ENCODE measurements at regions not wholly inside any gene's neighbourhood (a gene's known extent, or its start where the extent isn't known, plus 50 kb on each side); places are given as distances from the start of the nearest gene placed in this dataset.
"Not testable (repeated sequence)": the region's sequence is repeated elsewhere in the genome, so short reads cannot be mapped to it uniquely, and the experiment has no call there.

- Histone ChIP-seq H3K4me1 (no peaks in the 10 kb centered on the region), H3K27me3 (no peaks in the 10 kb centered on the region), H3K27ac (no peak overlapping the region), H3K4me3 (no peak overlapping the region), H3K36me3 (no peaks in the 10 kb centered on the region), H3K9me3 (replicated peaks) (no peaks in the 10 kb centered on the region)
- DNase-seq: no peak
These were observed 296.3 kb upstream of the IZUMO3 start for GRCh38 chr9:24841993-24842392.

GRCh38 chr9:24832307-24832706 is 286.6 kb upstream of the IZUMO3 start:
- H3K27me3 ChIP-seq: no peaks in the 10 kb centered on the region
- no peaks in the 10 kb centered on the region for H3K9me3 ChIP-seq (replicated peaks)
- no peak overlapping the region for H3K4me3 ChIP-seq
- H3K36me3 ChIP-seq: no peaks in the 10 kb centered on the region
- H3K4me1 ChIP-seq: no peaks in the 10 kb centered on the region
- peak; percentile 2 to 26 for DNase-seq
- H3K27ac ChIP-seq: no peak overlapping the region

- Histone ChIP-seq H3K4me1 (no peaks in the 10 kb centered on the region), H3K27me3 (no peaks in the 10 kb centered on the region), H3K27ac (no peak overlapping the region), H3K36me3 (no peaks in the 10 kb centered on the region), H3K4me3 (no peak overlapping the region), H3K9me3 (replicated peaks) (no peaks in the 10 kb centered on the region)
- no peak for DNase-seq
These were observed 283.0 kb upstream of the IZUMO3 start for GRCh38 chr9:24828687-24829086.

- Histone ChIP-seq H3K27me3 (no peaks in the 10 kb centered on the region), H3K4me3 (no peak overlapping the region), H3K4me1 (no peaks in the 10 kb centered on the region), H3K9me3 (replicated peaks) (no peaks in the 10 kb centered on the region), H3K27ac (no peak overlapping the region), H3K36me3 (no peaks in the 10 kb centered on the region)
- no peak for DNase-seq
These were observed 278.9 kb upstream of the IZUMO3 start for GRCh38 chr9:24824607-24825006.

GRCh38 chr9:24820196-24820595 is 274.5 kb upstream of the IZUMO3 start:
- Histone ChIP-seq H3K9me3 (replicated peaks) (no peaks in the 10 kb centered on the region), H3K27me3 (no peaks in the 10 kb centered on the region), H3K4me3 (no peak overlapping the region), H3K4me1 (no peaks in the 10 kb centered on the region), H3K36me3 (no peaks in the 10 kb centered on the region), H3K27ac (no peak overlapping the region)
- no peak for DNase-seq

- Histone ChIP-seq H3K27ac (no peak overlapping the region), H3K4me1 (no peaks in the 10 kb centered on the region), H3K27me3 (no peaks in the 10 kb centered on the region), H3K36me3 (no peaks in the 10 kb centered on the region), H3K4me3 (no peak overlapping the region), H3K9me3 (replicated peaks) (no peaks in the 10 kb centered on the region)
- DNase-seq: no peak
These were observed 272.1 kb upstream of the IZUMO3 start for GRCh38 chr9:24817756-24818155.

GRCh38 chr9:24816006-24816405 is 270.3 kb upstream of the IZUMO3 start:
- H3K9me3 ChIP-seq (replicated peaks): no peaks in the 10 kb centered on the region
- H3K27me3 ChIP-seq: no peaks in the 10 kb centered on the region
- no peaks in the 10 kb centered on the region for H3K4me1 ChIP-seq
- H3K36me3 ChIP-seq: no peaks in the 10 kb centered on the region
- H3K27ac ChIP-seq: no peak overlapping the region
- H3K4me3 ChIP-seq: no peak overlapping the region
- no peak for DNase-seq

GRCh38 chr9:24801344-24801743 is 255.6 kb upstream of the IZUMO3 start:
- Histone ChIP-seq H3K36me3 (no peaks in the 10 kb centered on the region), H3K4me3 (no peak overlapping the region), H3K27me3 (no peaks in the 10 kb centered on the region), H3K27ac (no peak overlapping the region), H3K9me3 (replicated peaks) (no peaks in the 10 kb centered on the region), H3K4me1 (no peaks in the 10 kb centered on the region)
- DNase-seq: no peak

- no peaks in the 10 kb centered on the region for H3K9me3 ChIP-seq (replicated peaks)
- H3K27ac ChIP-seq: no peak overlapping the region
- DNase-seq: no peak
These were observed 248.1 kb upstream of the IZUMO3 start for GRCh38 chr9:24793787-24794186.

GRCh38 chr9:24776226-24776625 is 230.5 kb upstream of the IZUMO3 start:
- H3K27me3 ChIP-seq: no peaks in the 10 kb centered on the region
- H3K4me3 ChIP-seq: no peak overlapping the region
- no peak for DNase-seq
- H3K27ac ChIP-seq: no peak overlapping the region
- H3K4me1 ChIP-seq: no peaks in the 10 kb centered on the region
- H3K36me3 ChIP-seq: no peaks in the 10 kb centered on the region
- no peaks in the 10 kb centered on the region for H3K9me3 ChIP-seq (replicated peaks)

More at GRCh38 chr9:24793787-24794186, 248.1 kb upstream of the IZUMO3 start:
- Histone ChIP-seq H3K4me1 (no peaks in the 10 kb centered on the region), H3K27me3 (no peaks in the 10 kb centered on the region), H3K36me3 (no peaks in the 10 kb centered on the region), H3K4me3 (no peak overlapping the region)

GRCh38 chr9:24774199-24774598 is 228.5 kb upstream of the IZUMO3 start:
- H3K27ac ChIP-seq; H3K27me3 ChIP-seq; H3K36me3 ChIP-seq; H3K4me1 ChIP-seq; H3K4me3 ChIP-seq; H3K9me3 ChIP-seq (replicated peaks): not testable (repeated sequence)
- DNase-seq: peak in 1 of 2 experiments; percentile 2

- Histone ChIP-seq H3K27me3 (no peaks in the 10 kb centered on the region), H3K4me3 (no peak overlapping the region), H3K9me3 (replicated peaks) (no peaks in the 10 kb centered on the region), H3K27ac (no peak overlapping the region), H3K36me3 (no peaks in the 10 kb centered on the region), H3K4me1 (no peaks in the 10 kb centered on the region)
- no peak for DNase-seq
These were observed 220.4 kb upstream of the IZUMO3 start for GRCh38 chr9:24766081-24766480.

- no peaks in the 10 kb centered on the region for H3K36me3 ChIP-seq
- no peak overlapping the region for H3K4me3 ChIP-seq
- no peaks in the 10 kb centered on the region for H3K27me3 ChIP-seq
- H3K27ac ChIP-seq: no peak overlapping the region
- H3K4me1 ChIP-seq: no peaks in the 10 kb centered on the region
- no peaks in the 10 kb centered on the region for H3K9me3 ChIP-seq (replicated peaks)
- no peak for DNase-seq
These were observed 219.5 kb upstream of the IZUMO3 start for GRCh38 chr9:24765025-24765756.

GRCh38 chr9:24738421-24738961 is 192.8 kb upstream of the IZUMO3 start:
- Histone ChIP-seq H3K9me3 (replicated peaks) (no peaks in the 10 kb centered on the region), H3K27me3 (no peaks in the 10 kb centered on the region), H3K36me3 (no peaks in the 10 kb centered on the region), H3K27ac (no peak overlapping the region), H3K4me1 (no peaks in the 10 kb centered on the region), H3K4me3 (no peak overlapping the region)
- DNase-seq: no peak

- no peak for DNase-seq
- Histone ChIP-seq H3K36me3 (no peaks in the 10 kb centered on the region), H3K27ac (no peak overlapping the region), H3K4me1 (no peaks in the 10 kb centered on the region), H3K4me3 (no peak overlapping the region), H3K27me3 (no peaks in the 10 kb centered on the region), H3K9me3 (replicated peaks) (no peaks in the 10 kb centered on the region)
These were observed 186.1 kb upstream of the IZUMO3 start for GRCh38 chr9:24731754-24732153.

GRCh38 chr9:24721621-24722020 is 175.9 kb upstream of the IZUMO3 start:
- DNase-seq: no peak
- Histone ChIP-seq H3K4me1 (no peaks in the 10 kb centered on the region), H3K9me3 (replicated peaks) (no peaks in the 10 kb centered on the region), H3K27ac (no peak overlapping the region), H3K27me3 (no peaks in the 10 kb centered on the region), H3K36me3 (no peaks in the 10 kb centered on the region), H3K4me3 (no peak overlapping the region)

Data from SJCRH30 (cell line).